ENCODE measurements at regions not wholly inside any gene's neighbourhood (a gene's known extent, or its start where the extent isn't known, plus 50 kb on each side); places are given as distances from the start of the nearest gene placed in this dataset.
A peak's percentile ranks its signal among the peaks of the same experiment; 100 is the strongest.
"Not testable (repeated sequence)": the region's sequence is repeated elsewhere in the genome, so short reads cannot be mapped to it uniquely, and the experiment has no call there.

DNA sequence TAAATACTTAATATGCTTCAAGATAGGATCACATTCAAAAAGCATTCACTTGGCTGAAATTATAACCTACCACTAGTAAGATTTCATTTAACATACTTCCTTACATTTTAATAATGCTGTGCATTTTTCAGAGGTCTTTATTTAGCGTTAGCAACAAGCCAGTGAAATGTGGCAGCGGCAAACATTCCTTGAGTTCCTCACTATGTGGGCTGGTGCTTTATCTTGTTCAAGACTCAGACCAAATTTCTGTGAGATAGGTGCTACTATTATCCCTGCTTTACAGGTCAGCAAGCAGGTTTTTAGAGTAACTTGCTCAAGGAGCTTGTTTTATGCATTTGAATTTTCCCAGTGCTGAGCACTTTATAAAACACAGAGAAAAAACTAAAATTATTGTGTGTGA is 132.7 kb downstream of the PLPPR4 start:
- peak; percentile 15 to 73 for DNase-seq (ENCODE audit: low read depth in 1 of 2, low spot score in 1 of 2)
- H3K27ac ChIP-seq = peak overlapping the region; percentile 3
- TF ChIP-seq, protein P1, sequence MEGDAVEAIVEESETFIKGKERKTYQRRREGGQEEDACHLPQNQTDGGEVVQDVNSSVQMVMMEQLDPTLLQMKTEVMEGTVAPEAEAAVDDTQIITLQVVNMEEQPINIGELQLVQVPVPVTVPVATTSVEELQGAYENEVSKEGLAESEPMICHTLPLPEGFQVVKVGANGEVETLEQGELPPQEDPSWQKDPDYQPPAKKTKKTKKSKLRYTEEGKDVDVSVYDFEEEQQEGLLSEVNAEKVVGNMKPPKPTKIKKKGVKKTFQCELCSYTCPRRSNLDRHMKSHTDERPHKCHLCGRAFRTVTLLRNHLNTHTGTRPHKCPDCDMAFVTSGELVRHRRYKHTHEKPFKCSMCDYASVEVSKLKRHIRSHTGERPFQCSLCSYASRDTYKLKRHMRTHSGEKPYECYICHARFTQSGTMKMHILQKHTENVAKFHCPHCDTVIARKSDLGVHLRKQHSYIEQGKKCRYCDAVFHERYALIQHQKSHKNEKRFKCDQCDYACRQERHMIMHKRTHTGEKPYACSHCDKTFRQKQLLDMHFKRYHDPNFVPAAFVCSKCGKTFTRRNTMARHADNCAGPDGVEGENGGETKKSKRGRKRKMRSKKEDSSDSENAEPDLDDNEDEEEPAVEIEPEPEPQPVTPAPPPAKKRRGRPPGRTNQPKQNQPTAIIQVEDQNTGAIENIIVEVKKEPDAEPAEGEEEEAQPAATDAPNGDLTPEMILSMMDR (IDR thresholded peaks at IDR 0.05; ENCODE audit: low read depth, low read length) = no peak
- H3K9me3 ChIP-seq (ENCODE audit: low read depth) = no peaks in the 10 kb centered on the region
- no peaks in the 10 kb centered on the region for H3K27me3 ChIP-seq
- H3K36me3 ChIP-seq = no peaks in the 10 kb centered on the region
- H3K4me3 ChIP-seq = no peak overlapping the region
- peaks cover 21% of the 10 kb centered on the region for H3K4me1 ChIP-seq (ENCODE audit: low read depth)

DNA sequence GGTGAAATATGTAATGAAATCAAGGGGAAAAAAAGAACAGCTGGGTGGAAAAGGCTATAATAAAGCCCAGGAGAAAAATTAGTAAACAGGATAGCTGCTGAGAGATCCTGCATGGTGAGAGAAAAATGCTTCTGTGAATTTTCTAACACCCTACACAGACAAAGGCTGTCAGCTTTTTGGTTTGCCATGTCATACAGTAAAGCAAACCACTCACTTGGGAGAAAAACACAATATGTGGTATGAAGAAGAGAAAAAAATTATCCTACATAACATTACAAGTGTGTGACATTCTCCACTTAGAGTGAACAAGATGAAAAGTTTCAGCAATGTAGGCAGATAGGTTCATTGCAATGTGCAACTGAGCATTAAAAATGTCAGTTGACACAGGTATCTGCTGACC is 133.6 kb downstream of the PLPPR4 start:
- Histone ChIP-seq H3K4me3 (no peak overlapping the region), H3K9me3 (ENCODE audit: low read depth) (no peaks in the 10 kb centered on the region), H3K4me1 (ENCODE audit: low read depth) (peaks cover 21% of the 10 kb centered on the region), H3K27me3 (no peaks in the 10 kb centered on the region), H3K36me3 (no peaks in the 10 kb centered on the region), H3K27ac (no peak overlapping the region)
- TF ChIP-seq, protein P1 (IDR thresholded peaks at IDR 0.05; ENCODE audit: low read depth, low read length) = no peak
- no peak for DNase-seq (ENCODE audit: low read depth in 1 of 2, low spot score in 1 of 2)

DNA sequence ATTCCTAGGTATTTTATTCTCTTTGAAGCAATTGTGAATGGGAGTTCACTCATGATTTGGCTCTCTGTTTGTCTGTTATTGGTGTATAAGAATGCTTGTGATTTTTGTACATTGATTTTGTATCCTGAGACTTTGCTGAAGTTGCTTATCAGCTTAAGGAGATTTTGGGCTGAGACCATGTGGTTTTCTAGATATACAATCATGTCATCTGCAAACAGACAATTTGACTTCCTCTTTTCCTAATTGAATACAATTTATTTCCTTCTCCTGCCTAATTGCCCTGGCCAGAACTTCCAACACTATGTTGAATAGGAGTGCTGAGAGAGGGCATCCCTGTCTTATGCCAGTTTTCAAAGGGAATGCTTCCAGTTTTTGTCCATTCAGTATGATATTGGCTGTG is 137.3 kb downstream of the PLPPR4 start:
- DNase-seq (ENCODE audit: low read depth in 1 of 2, low spot score in 1 of 2); H3K9me3 ChIP-seq (ENCODE audit: low read depth); H3K27me3 ChIP-seq; H3K36me3 ChIP-seq; H3K27ac ChIP-seq; H3K4me3 ChIP-seq: not testable (repeated sequence)
- H3K4me1 ChIP-seq (ENCODE audit: low read depth) = peaks cover 16% of the 10 kb centered on the region

DNA sequence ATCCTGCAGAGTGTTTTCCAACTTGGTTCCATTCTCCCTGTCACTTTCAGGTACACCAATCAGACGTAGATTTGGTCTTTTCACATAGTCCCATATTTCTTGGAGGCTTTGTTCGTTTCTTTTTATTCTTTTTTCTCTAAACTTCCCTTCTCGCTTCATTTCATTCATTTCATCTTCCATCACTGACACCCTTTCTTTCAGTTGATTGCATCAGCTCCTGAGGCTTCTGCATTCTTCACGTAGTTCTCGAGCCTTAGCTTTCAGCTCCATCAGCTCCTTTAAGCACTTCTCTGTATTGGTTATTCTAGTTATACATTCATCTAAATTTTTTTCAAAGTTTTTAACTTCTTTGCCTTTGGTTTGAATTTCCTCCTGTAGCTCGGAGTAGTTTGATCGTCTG is 140.1 kb downstream of the PLPPR4 start:
- not testable (repeated sequence) for H3K4me3 ChIP-seq; H3K4me1 ChIP-seq (ENCODE audit: low read depth); DNase-seq (ENCODE audit: low read depth in 1 of 2, low spot score in 1 of 2); H3K36me3 ChIP-seq; H3K9me3 ChIP-seq (ENCODE audit: low read depth); H3K27ac ChIP-seq; H3K27me3 ChIP-seq

DNA sequence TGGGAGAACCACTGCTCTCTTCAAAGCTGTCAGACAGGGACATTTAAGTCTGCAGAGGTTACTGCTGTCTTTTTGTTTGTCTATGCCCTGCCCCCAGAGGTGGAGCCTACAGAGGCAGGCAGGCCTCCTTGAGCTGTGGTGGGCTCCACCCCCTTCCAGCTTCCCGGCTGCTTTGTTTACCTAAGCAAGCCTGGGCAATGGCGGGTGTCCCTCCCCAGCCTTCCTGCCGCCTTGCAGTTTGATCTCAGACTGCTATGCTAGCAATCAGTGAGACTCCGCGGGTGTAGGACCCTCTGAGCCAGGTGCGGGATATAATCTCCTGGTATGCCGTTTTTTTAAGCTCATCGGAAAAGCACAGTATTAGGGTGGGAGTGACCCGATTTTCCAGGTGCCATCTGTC is 141.0 kb downstream of the PLPPR4 start:
- not testable (repeated sequence) for H3K36me3 ChIP-seq; H3K9me3 ChIP-seq (ENCODE audit: low read depth); H3K27me3 ChIP-seq; H3K4me3 ChIP-seq; DNase-seq (ENCODE audit: low read depth in 1 of 2, low spot score in 1 of 2); H3K4me1 ChIP-seq (ENCODE audit: low read depth); H3K27ac ChIP-seq

DNA sequence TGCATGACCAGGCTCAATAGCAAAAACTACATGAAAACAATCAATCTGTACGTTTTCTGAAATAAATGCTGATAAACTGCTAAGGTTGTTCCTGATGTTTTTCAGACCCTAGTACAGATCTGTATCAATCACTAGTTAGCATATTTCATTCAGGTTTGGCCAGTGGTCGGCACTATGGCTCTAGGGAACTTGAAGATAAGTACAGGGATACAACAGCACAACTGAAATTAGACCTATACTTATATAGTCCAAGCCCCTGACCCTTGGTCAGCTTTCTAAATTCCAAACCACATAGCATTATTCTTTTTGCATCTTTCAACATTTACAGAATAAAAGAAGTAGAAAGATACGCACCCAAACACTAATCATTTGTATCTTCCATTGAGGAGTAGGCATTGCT is 142.7 kb downstream of the PLPPR4 start:
- H3K36me3 ChIP-seq = no peaks in the 10 kb centered on the region
- TF ChIP-seq, protein P1 (IDR thresholded peaks at IDR 0.05; ENCODE audit: low read depth, low read length) = no peak
- H3K27ac ChIP-seq = no peak overlapping the region
- no peaks in the 10 kb centered on the region for H3K9me3 ChIP-seq (ENCODE audit: low read depth)
- no peak for DNase-seq (ENCODE audit: low read depth in 1 of 2, low spot score in 1 of 2)
- H3K4me1 ChIP-seq (ENCODE audit: low read depth) = no peaks in the 10 kb centered on the region
- H3K4me3 ChIP-seq = no peak overlapping the region
- no peaks in the 10 kb centered on the region for H3K27me3 ChIP-seq

DNA sequence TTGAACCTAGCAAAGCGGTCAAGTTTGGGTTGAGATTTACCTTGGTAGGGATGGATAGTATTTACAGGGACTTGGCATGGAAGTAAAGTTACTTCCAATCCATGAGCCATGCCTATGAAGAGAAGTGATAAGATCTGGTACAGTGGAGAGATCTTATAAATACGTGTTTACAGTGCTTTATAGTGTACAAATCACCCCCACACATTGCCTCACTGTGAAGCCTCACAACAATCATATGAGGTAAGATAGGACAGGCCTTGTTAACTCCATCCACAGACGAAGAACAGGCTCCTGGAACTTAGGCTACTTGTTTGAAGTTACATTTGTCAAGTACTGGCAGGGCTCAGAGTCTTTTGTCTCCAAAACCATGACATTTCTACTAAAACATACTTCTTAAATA is 159.8 kb downstream of the PLPPR4 start:
- H3K36me3 ChIP-seq = no peaks in the 10 kb centered on the region
- H3K4me3 ChIP-seq = no peak overlapping the region
- TF ChIP-seq, protein P1 (IDR thresholded peaks at IDR 0.05; ENCODE audit: low read depth, low read length) = no peak
- DNase-seq (ENCODE audit: low read depth in 1 of 2, low spot score in 1 of 2) = no peak
- no peaks in the 10 kb centered on the region for H3K4me1 ChIP-seq (ENCODE audit: low read depth)
- H3K27me3 ChIP-seq = no peaks in the 10 kb centered on the region
- H3K27ac ChIP-seq = no peak overlapping the region
- H3K9me3 ChIP-seq (ENCODE audit: low read depth) = no peaks in the 10 kb centered on the region

All from cardiac muscle cell (in vitro differentiated cells and primary cell).